ENCODE measurements at regions not wholly inside any gene's neighbourhood (a gene's known extent, or its start where the extent isn't known, plus 50 kb on each side); places are given as distances from the start of the nearest gene placed in this dataset.
A peak's percentile ranks its signal among the peaks of the same experiment; 100 is the strongest.

GRCh38 chr14:22489957-22490950 lies 98.8 kb downstream of the DAD1 start:
- peak overlapping the region in 1 of 2 donors; percentile 22 for H3K4me3 Mint-ChIP-seq
- no peak overlapping the region for H3K4me2 ChIP-seq (replicated peaks; ENCODE audit: extremely low read depth, low read length, poor library complexity, severe bottlenecking)
- no peak for DNase-seq
- H3K9ac ChIP-seq (ENCODE audit: insufficient read depth, low read length, poor library complexity, severe bottlenecking), result no peak overlapping the region
- 90% methylated on average over 4 of the region's 9 CpGs for WGBS (ENCODE audit: insufficient coverage)
- no peak overlapping the region for H3K27ac Mint-ChIP-seq
- H3K4me1 ChIP-seq (ENCODE audit: control insufficient read depth in 1 of 2, insufficient read depth in 2 of 2, low read length in 2 of 2), result no peaks in the 10 kb centered on the region
- no peaks in the 10 kb centered on the region for H3K79me2 ChIP-seq (ENCODE audit: insufficient read depth, low read length)
- no peaks in the 10 kb centered on the region for H3K36me3 Mint-ChIP-seq
- H3K4me1 Mint-ChIP-seq, result no peaks in the 10 kb centered on the region
- no peaks in the 10 kb centered on the region for H3K9me3 ChIP-seq (replicated peaks in 1 of 2; ENCODE audit: control insufficient read depth in 1 of 2, insufficient read depth in 1 of 2, low read length in 2 of 2)
- H3K27me3 Mint-ChIP-seq (ENCODE audit: low read depth in 3 of 3), result peaks cover 2 to 4% (median 2%) of the 10 kb centered on the region in 3 donors
- no peak for TF ChIP-seq CTCF (IDR thresholded peaks at IDR 0.05)
- H3K27me3 ChIP-seq (ENCODE audit: control insufficient read depth in 2 of 2, insufficient read depth in 2 of 2, low read length in 2 of 2), result no peaks in the 10 kb centered on the region
- intact Hi-C loops (cut with micrococcal nuclease), result no loop called here
- H3K9me3 Mint-ChIP-seq, result no peaks in the 10 kb centered on the region
- no peaks in the 10 kb centered on the region for H4K20me1 ChIP-seq (ENCODE audit: insufficient read depth, low read length)
- no peak overlapping the region for H3K4me3 ChIP-seq (replicated peaks in 1 of 3; ENCODE audit: low read depth in 2 of 3, low read length in 3 of 3)
- no peaks in the 10 kb centered on the region for H3K36me3 ChIP-seq (replicated peaks in 1 of 2; ENCODE audit: control insufficient read depth in 1 of 2, insufficient read depth in 2 of 2, low read length in 2 of 2)
- H3K27ac ChIP-seq (ENCODE audit: low read depth in 1 of 2, low read length in 2 of 2), result no peak overlapping the region
- H2AFZ ChIP-seq (ENCODE audit: insufficient read depth, low read depth, low read length, poor library complexity, severe bottlenecking), result no peak overlapping the region

GRCh38 chr14:22489244-22489545 lies 99.8 kb downstream of the DAD1 start:
- Histone ChIP-seq H3K9ac (ENCODE audit: insufficient read depth, low read length, poor library complexity, severe bottlenecking) (no peak overlapping the region), H4K20me1 (ENCODE audit: insufficient read depth, low read length) (no peaks in the 10 kb centered on the region), H3K4me1 (ENCODE audit: control insufficient read depth in 1 of 2, insufficient read depth in 2 of 2, low read length in 2 of 2) (no peaks in the 10 kb centered on the region), H3K9me3 (replicated peaks in 1 of 2; ENCODE audit: control insufficient read depth in 1 of 2, insufficient read depth in 1 of 2, low read length in 2 of 2) (no peaks in the 10 kb centered on the region), H3K4me3 (replicated peaks in 1 of 3; ENCODE audit: low read depth in 2 of 3, low read length in 3 of 3) (no peak overlapping the region), H3K79me2 (ENCODE audit: insufficient read depth, low read length) (no peaks in the 10 kb centered on the region), H3K36me3 (replicated peaks in 1 of 2; ENCODE audit: control insufficient read depth in 1 of 2, insufficient read depth in 2 of 2, low read length in 2 of 2) (no peaks in the 10 kb centered on the region), H3K27ac (ENCODE audit: low read depth in 1 of 2, low read length in 2 of 2) (no peak overlapping the region), H3K4me2 (replicated peaks; ENCODE audit: extremely low read depth, low read length, poor library complexity, severe bottlenecking) (no peak overlapping the region), H2AFZ (ENCODE audit: insufficient read depth, low read depth, low read length, poor library complexity, severe bottlenecking) (no peak overlapping the region), H3K27me3 (ENCODE audit: control insufficient read depth in 2 of 2, insufficient read depth in 2 of 2, low read length in 2 of 2) (no peaks in the 10 kb centered on the region)
- no peak for TF ChIP-seq CTCF (IDR thresholded peaks at IDR 0.05)
- intact Hi-C loops (cut with micrococcal nuclease), result no loop called here
- no peak for DNase-seq
- Mint-ChIP-seq H3K36me3 (no peaks in the 10 kb centered on the region), H3K9me3 (no peaks in the 10 kb centered on the region), H3K27me3 (ENCODE audit: low read depth in 3 of 3) (peaks cover 0 to 2% (median 2%) of the 10 kb centered on the region in 3 donors), H3K4me3 (no peak overlapping the region), H3K4me1 (no peaks in the 10 kb centered on the region), H3K27ac (no peak overlapping the region)
- WGBS (ENCODE audit: insufficient coverage), result 81% methylated on average over 5 of the region's 5 CpGs

Measured in CD14-positive monocyte (primary cell).